Sigmoid colon (tissue), 4 donors: ENCODE measurements at regions not wholly inside any gene's neighbourhood (a gene's known extent, or its start where the extent isn't known, plus 50 kb on each side); places are given as distances from the start of the nearest gene placed in this dataset.

Experiments used
- EP300 ChIP-seq, 4 donors: sonication (generic); formaldehyde crosslinking; IDR thresholded peaks; one replicate each; pipeline ENCODE4 v1.6.1; 2017; ENCODE audit warnings: antibody characterized with exemption in 4 of 4
- POLR2A ChIP-seq, 2 donors: fragments of 450-650 bp; IDR thresholded peaks; one replicate each; pipeline ENCODE4 v1.6.1; 2016; ENCODE audit warnings: antibody characterized with exemption in 2 of 2, mild to moderate bottlenecking in 2 of 2, moderate library complexity in 2 of 2
- POLR2AphosphoS5 ChIP-seq, 4 donors: sonication (generic); formaldehyde crosslinking; IDR thresholded peaks; one replicate each; pipeline ENCODE4 v1.6.1; 2017; ENCODE audit warnings: antibody characterized with exemption in 4 of 4
- TF ChIP-seq, protein P1 (sequence below), 4 experiments: fragments of 450-650 bp in 3 of 4; fragments of 200-600 bp in 1 of 4; IDR thresholded peaks; one replicate each; pipeline ENCODE4 v1.5.1; 2016 to 2019; ENCODE audit warnings: antibody characterized with exemption in 4 of 4, mild to moderate bottlenecking in 3 of 4, moderate library complexity in 2 of 4

DNA sequence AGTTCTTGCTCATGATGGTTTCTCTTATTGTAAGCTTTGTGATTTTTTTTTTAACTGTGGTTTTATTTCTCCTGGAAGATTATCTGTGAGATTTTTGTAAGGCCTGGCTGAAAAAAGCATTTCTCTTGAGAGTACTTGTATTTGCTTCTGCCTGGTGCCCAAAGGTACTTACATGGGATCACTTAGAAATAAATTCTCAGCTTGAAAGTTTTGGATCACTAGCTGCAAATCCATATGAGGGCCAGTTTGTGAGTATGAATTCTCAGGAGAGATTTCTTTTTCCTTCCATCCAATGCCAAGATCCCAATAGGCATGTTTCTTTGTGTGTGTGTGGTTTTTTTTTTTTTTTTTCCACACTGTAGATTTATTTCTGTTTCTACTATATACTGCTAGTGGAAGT lies 1884.7 kb upstream of the PCDH7 start:
- TF ChIP-seq, protein P1, sequence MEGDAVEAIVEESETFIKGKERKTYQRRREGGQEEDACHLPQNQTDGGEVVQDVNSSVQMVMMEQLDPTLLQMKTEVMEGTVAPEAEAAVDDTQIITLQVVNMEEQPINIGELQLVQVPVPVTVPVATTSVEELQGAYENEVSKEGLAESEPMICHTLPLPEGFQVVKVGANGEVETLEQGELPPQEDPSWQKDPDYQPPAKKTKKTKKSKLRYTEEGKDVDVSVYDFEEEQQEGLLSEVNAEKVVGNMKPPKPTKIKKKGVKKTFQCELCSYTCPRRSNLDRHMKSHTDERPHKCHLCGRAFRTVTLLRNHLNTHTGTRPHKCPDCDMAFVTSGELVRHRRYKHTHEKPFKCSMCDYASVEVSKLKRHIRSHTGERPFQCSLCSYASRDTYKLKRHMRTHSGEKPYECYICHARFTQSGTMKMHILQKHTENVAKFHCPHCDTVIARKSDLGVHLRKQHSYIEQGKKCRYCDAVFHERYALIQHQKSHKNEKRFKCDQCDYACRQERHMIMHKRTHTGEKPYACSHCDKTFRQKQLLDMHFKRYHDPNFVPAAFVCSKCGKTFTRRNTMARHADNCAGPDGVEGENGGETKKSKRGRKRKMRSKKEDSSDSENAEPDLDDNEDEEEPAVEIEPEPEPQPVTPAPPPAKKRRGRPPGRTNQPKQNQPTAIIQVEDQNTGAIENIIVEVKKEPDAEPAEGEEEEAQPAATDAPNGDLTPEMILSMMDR (IDR thresholded peaks at IDR 0.05), result no peak
- no peak for TF ChIP-seq POLR2A (IDR thresholded peaks at IDR 0.05)
- TF ChIP-seq EP300 (IDR thresholded peaks at IDR 0.05), result no peak
- TF ChIP-seq POLR2AphosphoS5 (IDR thresholded peaks at IDR 0.05), result no peak
